Gastrocnemius medialis (tissue), 4 donors: ENCODE measurements at regions not wholly inside any gene's neighbourhood (a gene's known extent, or its start where the extent isn't known, plus 50 kb on each side); places are given as distances from the start of the nearest gene placed in this dataset.

Source experiments
- ATAC-seq, 2 donors: fragments of 150-250 bp; one replicate each; pipeline ENCODE4 v1.9.1; 2016
- DNase-seq, 2 donors: peaks; one replicate each; pipeline ENCODE4 v3.0.0-alpha.2; 2019
- H3K27ac ChIP-seq, 4 donors: fragments of 200-600 bp; sonication (generic); 1 replicate in 1 of 4; 2 replicates in 3 of 4; pipeline ENCODE4 v1.5.1; 2016 to 2018; ENCODE audit warnings: mild to moderate bottlenecking in 2 of 4, moderate library complexity in 1 of 4
- H3K27me3 ChIP-seq, 3 donors: fragments of 200-600 bp; sonication (generic) in 2 of 3; 1 replicate in 1 of 3; 2 replicates in 2 of 3; pipeline versions ENCODE4 v1.5.1 to v1.6.0; 2016 to 2019; ENCODE audit warnings: mild to moderate bottlenecking in 1 of 3, moderate library complexity in 1 of 3
- H3K36me3 ChIP-seq, 2 donors: fragments of 200-600 bp; sonication (generic) in 1 of 2; one replicate each; pipeline ENCODE4 v1.5.1; 2017 to 2018
- H3K4me1 ChIP-seq, 2 donors: fragments of 200-600 bp; sonication (generic) in 1 of 2; one replicate each; pipeline ENCODE4 v1.5.1; 2016 to 2017; ENCODE audit warnings: mild to moderate bottlenecking in 2 of 2
- H3K4me3 ChIP-seq, 4 donors: fragments of 200-600 bp; sonication (generic) in 3 of 4; 1 replicate in 1 of 4; 2 replicates in 3 of 4; pipeline ENCODE4 v1.5.1; 2016 to 2019; ENCODE audit warnings: mild to moderate bottlenecking in 2 of 4
- H3K9me3 ChIP-seq, 3 donors: fragments of 200-600 bp; sonication (generic) in 2 of 3; 1 replicate in 1 of 3; 2 replicates in 2 of 3; pipeline ENCODE4 v1.5.1; 2016 to 2019
- CTCF ChIP-seq, 5 experiments: fragments of 450-650 bp in 3 of 5; fragments of 200-600 bp in 2 of 5; sonication (generic) in 2 of 5; IDR thresholded peaks in 4 of 5; conservative IDR thresholded peaks in 1 of 5; 1 replicate in 4 of 5; 2 replicates in 1 of 5; pipeline ENCODE4 v1.5.1; 2016 to 2019; ENCODE audit warnings: antibody characterized with exemption in 5 of 5, mild to moderate bottlenecking in 3 of 5, moderate library complexity in 3 of 5
- POLR2A ChIP-seq, 2 donors: fragments of 450-650 bp; IDR thresholded peaks; one replicate each; pipeline ENCODE4 v1.6.1; 2017; ENCODE audit warnings: antibody characterized with exemption in 2 of 2, mild to moderate bottlenecking in 2 of 2, moderate library complexity in 2 of 2
- in situ Hi-C, 4 donors: fragments of 200-750 bp; cut with MboI; loops; one replicate each; pipeline versions ENCODE4 v1.15.0 to v1.8.0; 2017; ENCODE audit warnings: low sequenced_read_pairs in 4 of 4
- intact Hi-C: fragments of 100-400 bp; cut with DNase I; formaldehyde crosslinking; loops from one replicate; pipeline ENCODE4 v1.15.1; 2023; ENCODE audit warnings: low total_unique reads

- H3K27ac ChIP-seq = no peak overlapping the region
- H3K4me3 ChIP-seq = no peak overlapping the region
- in situ Hi-C loops (no loop called here), intact Hi-C loops (no loop called here)
- DNase-seq (no peak), ATAC-seq (no peak)
- H3K27me3 ChIP-seq = peaks cover 0 to 7% (median 0%) of the 10 kb centered on the region in 3 donors
- H3K36me3 ChIP-seq = no peaks in the 10 kb centered on the region
- no peaks in the 10 kb centered on the region for H3K4me1 ChIP-seq
- TF ChIP-seq POLR2A (IDR thresholded peaks at IDR 0.05) = no peak
- TF ChIP-seq CTCF (IDR thresholded peaks at IDR 0.05 in 4 of 5, conservative IDR thresholded peaks at IDR 0.05 in 1 of 5) = no peak
- peaks cover 0 to 11% (median 0%) of the 10 kb centered on the region in 3 donors for H3K9me3 ChIP-seq
Observed at GRCh38 chr16:86942151-86943051, 364.1 kb downstream of the FOXL1 start.

GRCh38 chr16:86945166-86945900 is 367.0 kb downstream of the FOXL1 start:
- ATAC-seq = no peak
- Histone ChIP-seq H3K36me3 (no peaks in the 10 kb centered on the region), H3K4me1 (no peaks in the 10 kb centered on the region), H3K27me3 (no peaks in the 10 kb centered on the region), H3K27ac (no peak overlapping the region), H3K4me3 (no peak overlapping the region), H3K9me3 (peaks cover 0 to 4% (median 0%) of the 10 kb centered on the region in 3 donors)
- DNase-seq = no peak
- TF ChIP-seq CTCF (IDR thresholded peaks at IDR 0.05 in 4 of 5, conservative IDR thresholded peaks at IDR 0.05 in 1 of 5) = no peak
- TF ChIP-seq POLR2A (IDR thresholded peaks at IDR 0.05) = no peak
- in situ Hi-C loops (no loop called here), intact Hi-C loops (no loop called here)

GRCh38 chr16:86946396-86946795 is 368.0 kb downstream of the FOXL1 start:
- no peak for DNase-seq
- Histone ChIP-seq H3K36me3 (no peaks in the 10 kb centered on the region), H3K4me3 (no peak overlapping the region), H3K27ac (no peak overlapping the region), H3K9me3 (no peaks in the 10 kb centered on the region), H3K4me1 (no peaks in the 10 kb centered on the region), H3K27me3 (no peaks in the 10 kb centered on the region)
- in situ Hi-C loops (no loop called here), intact Hi-C loops (no loop called here)
- TF ChIP-seq POLR2A (IDR thresholded peaks at IDR 0.05) (no peak), CTCF (IDR thresholded peaks at IDR 0.05 in 4 of 5, conservative IDR thresholded peaks at IDR 0.05 in 1 of 5) (no peak)
- no peak for ATAC-seq

GRCh38 chr16:86946981-86947380 is 368.6 kb downstream of the FOXL1 start:
- TF ChIP-seq POLR2A (IDR thresholded peaks at IDR 0.05) (no peak), CTCF (IDR thresholded peaks at IDR 0.05 in 4 of 5, conservative IDR thresholded peaks at IDR 0.05 in 1 of 5) (no peak)
- Histone ChIP-seq H3K27me3 (no peaks in the 10 kb centered on the region), H3K27ac (no peak overlapping the region), H3K36me3 (no peaks in the 10 kb centered on the region), H3K4me3 (no peak overlapping the region), H3K9me3 (no peaks in the 10 kb centered on the region), H3K4me1 (no peaks in the 10 kb centered on the region)
- DNase-seq (no peak), ATAC-seq (no peak)
- intact Hi-C loops (no loop called here), in situ Hi-C loops (no loop called here)
